DND-41 (cell line): ENCODE measurements at regions not wholly inside any gene's neighbourhood (a gene's known extent, or its start where the extent isn't known, plus 50 kb on each side); places are given as distances from the start of the nearest gene placed in this dataset.
"Not testable (repeated sequence)": the region's sequence is repeated elsewhere in the genome, so short reads cannot be mapped to it uniquely, and the experiment has no call there.

Experiments used
- ATAC-seq: fragments of 200-7000 bp; cut with Tn5 transposase; 3 replicates; pipeline ENCODE4 v1.9.1; 2021; ENCODE audit warnings: low read depth; ENCODE audit not compliant: insufficient read depth
- DNase-seq: peaks from one replicate; pipeline ENCODE4 v3.0.0-alpha.2; 2020
- H2AFZ ChIP-seq: 2 replicates; pipeline ENCODE4 v1.6.0; 2012; ENCODE audit warnings: low read depth, low read length
- H3K27ac ChIP-seq: 2 replicates; pipeline ENCODE4 v1.5.1; 2012; ENCODE audit warnings: low read length, inconsistent platforms
- H3K27me3 ChIP-seq: fragments of 200-600 bp; sonication (generic); 2 replicates; pipeline ENCODE4 v1.6.0; 2012; ENCODE audit warnings: low read length, mild to moderate bottlenecking, inconsistent platforms; ENCODE audit not compliant: insufficient read depth, poor library complexity
- H3K36me3 ChIP-seq: 2 replicates; pipeline ENCODE4 v1.5.1; 2012; ENCODE audit warnings: low read length, inconsistent platforms; ENCODE audit not compliant: insufficient read depth
- H3K4me1 ChIP-seq: 2 replicates; pipeline ENCODE4 v1.5.1; 2012; ENCODE audit warnings: mild to moderate bottlenecking, low read length; ENCODE audit not compliant: insufficient read depth
- H3K4me2 ChIP-seq: 2 replicates; pipeline ENCODE4 v1.6.0; 2012; ENCODE audit warnings: mild to moderate bottlenecking, moderate library complexity, low read length, inconsistent platforms; ENCODE audit not compliant: insufficient read depth
- H3K4me3 ChIP-seq, 2 experiments: fragments of 200-600 bp in 1 of 2; shearing (Covaris generic) in 1 of 2; 2 replicates each; pipeline ENCODE4 v1.5.1; 2012 to 2016; ENCODE audit warnings: inconsistent platforms in 2 of 2, low read length in 2 of 2, mild to moderate bottlenecking in 2 of 2, low read depth in 1 of 2, moderate library complexity in 1 of 2
- H3K79me2 ChIP-seq: 2 replicates; pipeline ENCODE4 v1.6.0; 2012; ENCODE audit warnings: low read length, inconsistent platforms; ENCODE audit not compliant: insufficient read depth
- H3K9ac ChIP-seq: 2 replicates; pipeline ENCODE4 v1.6.0; 2012; ENCODE audit warnings: low read depth, mild to moderate bottlenecking, inconsistent platforms, low read length, moderate library complexity
- H3K9me3 ChIP-seq: 2 replicates; pipeline ENCODE4 v1.5.1; 2012; ENCODE audit warnings: low read length, moderate library complexity, mild to moderate bottlenecking, inconsistent platforms; ENCODE audit not compliant: insufficient read depth, severe bottlenecking
- H4K20me1 ChIP-seq: 2 replicates; pipeline ENCODE4 v1.6.0; 2012; ENCODE audit warnings: low read length; ENCODE audit not compliant: insufficient read depth
- CTCF ChIP-seq: IDR thresholded peaks from 2 replicates; pipeline ENCODE4 v1.5.1; 2012; ENCODE audit warnings: borderline replicate concordance, low read length, moderate library complexity, mild to moderate bottlenecking; ENCODE audit not compliant: poor library complexity, severe bottlenecking; ENCODE audit errors: extremely low read depth
- EZH2 ChIP-seq: IDR thresholded peaks from 3 replicates; pipeline ENCODE4 v1.6.1; 2012; ENCODE audit warnings: borderline replicate concordance, low read depth, mild to moderate bottlenecking, moderate library complexity, low read length, inconsistent platforms; ENCODE audit not compliant: severe bottlenecking

- Histone ChIP-seq H4K20me1 (no peaks in the 10 kb centered on the region), H3K27ac (peak overlapping the region; percentile 81), H3K4me3 (peak overlapping the region in 1 of 2 experiments; percentile 50; a peak in 2 of 4 replicates), H3K36me3 (no peaks in the 10 kb centered on the region), H3K79me2 (no peaks in the 10 kb centered on the region), H3K9ac (peak overlapping the region; percentile 45), H3K9me3 (no peaks in the 10 kb centered on the region), H3K4me2 (peak overlapping the region; percentile 62), H2AFZ (0 out of 2 replicates have a peak overlapping the region, but pooled peaks have one; percentile 65), H3K4me1 (peaks cover 65% of the 10 kb centered on the region), H3K27me3 (no peaks in the 10 kb centered on the region)
- no peak for DNase-seq
- TF ChIP-seq EZH2: no peak
- no peak for TF ChIP-seq CTCF
- ATAC-seq: no peak
Observed at GRCh38 chr6:90459225-90459758, 127.6 kb downstream of the MAP3K7 start.

- DNase-seq: peak; percentile 76
- peaks cover 58% of the 10 kb centered on the region for H3K4me1 ChIP-seq
- H3K4me3 ChIP-seq: peak overlapping the region in 1 of 2 experiments; percentile 50; a peak in 3 of 4 replicates
- H2AFZ ChIP-seq: peak overlapping the region; percentile 65
- H3K36me3 ChIP-seq: no peaks in the 10 kb centered on the region
- H3K9ac ChIP-seq: peak overlapping the region; percentile 45
- peak; percentile 84 for ATAC-seq
- no peaks in the 10 kb centered on the region for H3K9me3 ChIP-seq
- H3K27me3 ChIP-seq: no peaks in the 10 kb centered on the region
- H4K20me1 ChIP-seq: no peaks in the 10 kb centered on the region
- peak overlapping the region; percentile 62 for H3K4me2 ChIP-seq
- TF ChIP-seq EZH2: no peak
- H3K27ac ChIP-seq: peak overlapping the region; percentile 81
- no peaks in the 10 kb centered on the region for H3K79me2 ChIP-seq
Observed at GRCh38 chr6:90458353-90459224, 128.3 kb downstream of the MAP3K7 start.

- Histone ChIP-seq H4K20me1 (no peaks in the 10 kb centered on the region), H3K27ac (peak overlapping the region; percentile 81), H3K4me1 (peaks cover 51% of the 10 kb centered on the region), H3K9me3 (no peaks in the 10 kb centered on the region), H3K9ac (peak overlapping the region; percentile 45), H3K36me3 (no peaks in the 10 kb centered on the region), H2AFZ (peak overlapping the region; percentile 65; the same call in 1 of the 2 replicates), H3K79me2 (no peaks in the 10 kb centered on the region), H3K4me2 (peak overlapping the region; percentile 62), H3K27me3 (no peaks in the 10 kb centered on the region), H3K4me3 (peak overlapping the region in 1 of 2 experiments; percentile 50; a peak in 1 of 4 replicates)
- ATAC-seq (no peak), DNase-seq (no peak)
- TF ChIP-seq EZH2 (no peak), CTCF (no peak)
Observed at GRCh38 chr6:90457867-90458259, 129.0 kb downstream of the MAP3K7 start.

GRCh38 chr6:90456997-90457866 is 129.6 kb downstream of the MAP3K7 start:
- H3K4me3 ChIP-seq, ATAC-seq, H3K9me3 ChIP-seq, H3K4me2 ChIP-seq, H3K79me2 ChIP-seq, H3K27me3 ChIP-seq, H3K9ac ChIP-seq, H2AFZ ChIP-seq, H4K20me1 ChIP-seq, H3K36me3 ChIP-seq: not testable (repeated sequence)
- peak; percentile 41 for DNase-seq
- peak overlapping the region; percentile 81 for H3K27ac ChIP-seq
- H3K4me1 ChIP-seq: peaks cover 50% of the 10 kb centered on the region
